GM18909 (cell line): ENCODE measurements at regions not wholly inside any gene's neighbourhood (a gene's known extent, or its start where the extent isn't known, plus 50 kb on each side); places are given as distances from the start of the nearest gene placed in this dataset.
"Not testable (repeated sequence)": the region's sequence is repeated elsewhere in the genome, so short reads cannot be mapped to it uniquely, and the experiment has no call there.

ENCODE experiments used
- ATAC-seq: cut with Tn5 transposase; IDR thresholded peaks from one replicate; pipeline ENCODE4 v1.9.1; 2021; ENCODE audit warnings: mild to moderate bottlenecking; ENCODE audit not compliant: unreplicated experiment, poor library complexity

GRCh38 chr19:28615966-28616365 is 597.0 kb downstream of the UQCRFS1 start:
- no peak for ATAC-seq

GRCh38 chr19:28615546-28615916 is 597.4 kb downstream of the UQCRFS1 start:
- ATAC-seq: no peak

GRCh38 chr19:28614634-28615545 is 598.1 kb downstream of the UQCRFS1 start:
- no peak for ATAC-seq

GRCh38 chr19:28612275-28612769 is 600.6 kb downstream of the UQCRFS1 start:
- no peak for ATAC-seq

GRCh38 chr19:28611227-28611914 is 601.6 kb downstream of the UQCRFS1 start:
- ATAC-seq: not testable (repeated sequence)

GRCh38 chr19:28610731-28611130 is 602.2 kb downstream of the UQCRFS1 start:
- ATAC-seq: no peak

- no peak for ATAC-seq
Observed at GRCh38 chr19:28609944-28610343, 603.0 kb downstream of the UQCRFS1 start.

GRCh38 chr19:28609091-28609755 is 603.7 kb downstream of the UQCRFS1 start:
- ATAC-seq: no peak

- ATAC-seq: no peak
Observed at GRCh38 chr19:28608292-28608691, 604.7 kb downstream of the UQCRFS1 start.

- ATAC-seq: no peak
Observed at GRCh38 chr19:28607066-28607583, 605.8 kb downstream of the UQCRFS1 start.

GRCh38 chr19:28606269-28607032 is 606.5 kb downstream of the UQCRFS1 start:
- ATAC-seq: no peak

- ATAC-seq: no peak
Observed at GRCh38 chr19:28605501-28606268, 607.3 kb downstream of the UQCRFS1 start.

GRCh38 chr19:28603453-28603852 is 609.5 kb downstream of the UQCRFS1 start:
- no peak for ATAC-seq

- no peak for ATAC-seq
Observed at GRCh38 chr19:28602675-28603298, 610.2 kb downstream of the UQCRFS1 start.

- no peak for ATAC-seq
Observed at GRCh38 chr19:28601723-28602440, 611.1 kb downstream of the UQCRFS1 start.

GRCh38 chr19:28598861-28599260 is 614.1 kb downstream of the UQCRFS1 start:
- ATAC-seq: no peak

- ATAC-seq: no peak
Observed at GRCh38 chr19:28596561-28597071, 616.3 kb downstream of the UQCRFS1 start.
